ENCODE measurements at regions not wholly inside any gene's neighbourhood (a gene's known extent, or its start where the extent isn't known, plus 50 kb on each side); places are given as distances from the start of the nearest gene placed in this dataset.

DNA sequence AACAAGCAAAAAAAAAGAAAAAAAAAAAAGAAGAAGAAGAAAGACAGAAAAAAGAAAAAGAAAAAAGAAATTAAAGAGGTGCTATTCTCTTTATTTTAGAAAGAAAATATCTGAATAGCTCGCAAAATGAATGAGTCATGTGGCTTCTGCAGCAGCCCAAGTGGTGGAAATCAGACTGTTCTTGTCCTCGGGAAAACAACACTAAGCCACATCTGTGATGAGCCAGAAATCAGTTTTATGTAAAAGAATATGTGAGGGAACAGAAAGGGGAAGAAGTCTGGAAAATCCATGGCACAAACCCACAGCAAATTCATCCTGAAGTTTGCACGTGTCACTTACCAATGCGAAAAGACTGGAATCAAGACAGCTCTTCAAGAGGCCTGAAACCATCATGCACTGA lies 118.7 kb upstream of the GAS1 start:
- TF ChIP-seq POLR2A (IDR thresholded peaks at IDR 0.05) (no peak), POLR2AphosphoS5 (IDR thresholded peaks at IDR 0.05; ENCODE audit: insufficient read depth in 1 of 2, low read depth in 1 of 2) (no peak)
- TF ChIP-seq, protein P1, sequence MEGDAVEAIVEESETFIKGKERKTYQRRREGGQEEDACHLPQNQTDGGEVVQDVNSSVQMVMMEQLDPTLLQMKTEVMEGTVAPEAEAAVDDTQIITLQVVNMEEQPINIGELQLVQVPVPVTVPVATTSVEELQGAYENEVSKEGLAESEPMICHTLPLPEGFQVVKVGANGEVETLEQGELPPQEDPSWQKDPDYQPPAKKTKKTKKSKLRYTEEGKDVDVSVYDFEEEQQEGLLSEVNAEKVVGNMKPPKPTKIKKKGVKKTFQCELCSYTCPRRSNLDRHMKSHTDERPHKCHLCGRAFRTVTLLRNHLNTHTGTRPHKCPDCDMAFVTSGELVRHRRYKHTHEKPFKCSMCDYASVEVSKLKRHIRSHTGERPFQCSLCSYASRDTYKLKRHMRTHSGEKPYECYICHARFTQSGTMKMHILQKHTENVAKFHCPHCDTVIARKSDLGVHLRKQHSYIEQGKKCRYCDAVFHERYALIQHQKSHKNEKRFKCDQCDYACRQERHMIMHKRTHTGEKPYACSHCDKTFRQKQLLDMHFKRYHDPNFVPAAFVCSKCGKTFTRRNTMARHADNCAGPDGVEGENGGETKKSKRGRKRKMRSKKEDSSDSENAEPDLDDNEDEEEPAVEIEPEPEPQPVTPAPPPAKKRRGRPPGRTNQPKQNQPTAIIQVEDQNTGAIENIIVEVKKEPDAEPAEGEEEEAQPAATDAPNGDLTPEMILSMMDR (IDR thresholded peaks at IDR 0.05): no peak

All from vagina (tissue), 2 donors.